Spleen (tissue), 11 donors: ENCODE measurements at regions not wholly inside any gene's neighbourhood (a gene's known extent, or its start where the extent isn't known, plus 50 kb on each side); places are given as distances from the start of the nearest gene placed in this dataset.

Source experiments
- DNase-seq: peaks from one replicate; pipeline ENCODE4 v3.0.0-alpha.2; 2020
- H3K27ac ChIP-seq, 8 donors: fragments of 200-600 bp; sonication (generic) in 7 of 8; 1 replicate in 4 of 8; 2 replicates in 4 of 8; pipeline versions ENCODE4 v1.5.0 to v1.8.0; 2016 to 2021; ENCODE audit warnings: inconsistent platforms in 4 of 8, mild to moderate bottlenecking in 4 of 8, moderate library complexity in 1 of 8
- H3K27me3 ChIP-seq, 7 donors: fragments of 200-600 bp; sonication (generic) in 6 of 7; replicated peaks in 1 of 7; 1 replicate in 4 of 7; 2 replicates in 3 of 7; pipeline versions ENCODE4 v1.5.0 to v1.8.0; 2016 to 2021; ENCODE audit warnings: inconsistent platforms in 3 of 7, mild to moderate bottlenecking in 1 of 7
- H3K36me3 ChIP-seq, 6 donors: fragments of 200-600 bp; sonication (generic) in 5 of 6; 1 replicate in 4 of 6; 2 replicates in 2 of 6; pipeline versions ENCODE4 v1.5.0 to v1.8.0; 2016 to 2021; ENCODE audit warnings: inconsistent platforms in 2 of 6
- H3K4me1 ChIP-seq, 6 donors: fragments of 200-600 bp; sonication (generic) in 5 of 6; 1 replicate in 3 of 6; 2 replicates in 3 of 6; pipeline versions ENCODE4 v1.5.0 to v1.8.0; 2016 to 2021; ENCODE audit warnings: inconsistent platforms in 3 of 6
- H3K4me3 ChIP-seq, 8 donors: fragments of 200-600 bp; sonication (generic) in 7 of 8; 1 replicate in 4 of 8; 2 replicates in 4 of 8; pipeline versions ENCODE4 v1.5.0 to v1.8.0; 2016 to 2021; ENCODE audit warnings: inconsistent platforms in 4 of 8, mild to moderate bottlenecking in 4 of 8, moderate library complexity in 2 of 8
- H3K9me3 ChIP-seq, 8 donors: fragments of 200-600 bp; sonication (generic) in 7 of 8; 1 replicate in 4 of 8; 2 replicates in 4 of 8; pipeline versions ENCODE4 v1.5.0 to v1.8.0; 2016 to 2021; ENCODE audit warnings: inconsistent platforms in 4 of 8
- CTCF ChIP-seq, 11 experiments: fragments of 200-600 bp in 7 of 11; fragments of 450-650 bp in 4 of 11; sonication (generic) in 4 of 11; IDR thresholded peaks in 8 of 11; conservative IDR thresholded peaks in 3 of 11; 1 replicate in 7 of 11; 2 replicates in 4 of 11; pipeline versions ENCODE4 v1.4.0 to v1.8.0; 2016 to 2021; ENCODE audit warnings: antibody characterized with exemption in 11 of 11, inconsistent platforms in 4 of 11, mild to moderate bottlenecking in 1 of 11
- POLR2A ChIP-seq, 3 donors: fragments of 450-650 bp; IDR thresholded peaks; one replicate each; pipeline ENCODE4 v1.5.1; 2017; ENCODE audit warnings: antibody characterized with exemption in 3 of 3, mild to moderate bottlenecking in 1 of 3
- POLR2AphosphoS5 ChIP-seq, 3 donors: sonication (generic); formaldehyde crosslinking; IDR thresholded peaks; one replicate each; pipeline ENCODE4 v1.5.1; 2017; ENCODE audit warnings: antibody characterized with exemption in 3 of 3
- WGBS, 5 donors: extraction: QIAGEN DNeasy Blood & Tissue Kit in 3 of 5; methylation state at CpG; one replicate each; pipeline versions ENCODE4 v1.1.5 to v1.1.7; 2013 to 2018; 5-methylcytosine and 5-hydroxymethylcytosine counted together
- intact Hi-C: fragments of 100-400 bp; cut with DNase I; formaldehyde crosslinking; loops from one replicate; pipeline ENCODE4 v1.15.0; 2023; ENCODE audit warnings: low total_unique reads
- donor health status: healthy with polysubstance abuse.
- donor health status: DM: no; HTN: no; CAD: no; lungs with moderate emphysema.
- donor health status: DM: no; HTN: no; CAD: no.
- donor health status: Bipolar disorder and iron deficiency.
- donor health status: healthy.
- donor health status: DM: no; HTN: no; CAD: no.
- donor health status: DM: yes; HTN: yes; CAD: no.

GRCh38 chr1:216794586-216794985 lies 71.4 kb upstream of the ESRRG start:
- no peaks in the 10 kb centered on the region for H3K27me3 ChIP-seq
- no peak for TF ChIP-seq POLR2AphosphoS5 (IDR thresholded peaks at IDR 0.05)
- TF ChIP-seq CTCF (IDR thresholded peaks at IDR 0.05 in 8 of 11, conservative IDR thresholded peaks at IDR 0.05 in 3 of 11), result no peak
- no peak for TF ChIP-seq POLR2A (IDR thresholded peaks at IDR 0.05)
- no peak for DNase-seq
- H3K27ac ChIP-seq, result no peak overlapping the region
- no peaks in the 10 kb centered on the region for H3K36me3 ChIP-seq
- intact Hi-C loops, result no loop called here
- H3K4me1 ChIP-seq, result no peaks in the 10 kb centered on the region
- H3K9me3 ChIP-seq, result no peaks in the 10 kb centered on the region
- H3K4me3 ChIP-seq, result no peak overlapping the region

- Histone ChIP-seq H3K27me3 (no peaks in the 10 kb centered on the region), H3K4me1 (no peaks in the 10 kb centered on the region), H3K36me3 (no peaks in the 10 kb centered on the region), H3K9me3 (no peaks in the 10 kb centered on the region), H3K4me3 (no peak overlapping the region), H3K27ac (no peak overlapping the region)
- TF ChIP-seq POLR2A (IDR thresholded peaks at IDR 0.05) (no peak), POLR2AphosphoS5 (IDR thresholded peaks at IDR 0.05) (no peak), CTCF (IDR thresholded peaks at IDR 0.05 in 8 of 11, conservative IDR thresholded peaks at IDR 0.05 in 3 of 11) (no peak)
- WGBS, 5 donors, result 85 to 94% (median 93%) methylated on average over 4 of the region's 4 CpGs
- no peak for DNase-seq
- intact Hi-C loops, result no loop called here
These were observed 70.7 kb upstream of the ESRRG start for GRCh38 chr1:216793973-216794372.

GRCh38 chr1:216793303-216793702 lies 70.1 kb upstream of the ESRRG start:
- Histone ChIP-seq H3K4me3 (no peak overlapping the region), H3K27ac (no peak overlapping the region), H3K27me3 (no peaks in the 10 kb centered on the region), H3K9me3 (no peaks in the 10 kb centered on the region), H3K4me1 (no peaks in the 10 kb centered on the region), H3K36me3 (no peaks in the 10 kb centered on the region)
- TF ChIP-seq POLR2AphosphoS5 (IDR thresholded peaks at IDR 0.05) (no peak), POLR2A (IDR thresholded peaks at IDR 0.05) (no peak), CTCF (IDR thresholded peaks at IDR 0.05 in 8 of 11, conservative IDR thresholded peaks at IDR 0.05 in 3 of 11) (no peak)
- no peak for DNase-seq
- intact Hi-C loops, result no loop called here

GRCh38 chr1:216788671-216789070 lies 65.4 kb upstream of the ESRRG start:
- 83 to 93% (median 86%) methylated on average over 1 of the region's 1 CpG for WGBS, 5 donors
- Histone ChIP-seq H3K27ac (no peak overlapping the region), H3K4me3 (no peak overlapping the region), H3K36me3 (no peaks in the 10 kb centered on the region), H3K27me3 (no peaks in the 10 kb centered on the region), H3K4me1 (peaks cover 0 to 5% (median 0%) of the 10 kb centered on the region in 6 donors), H3K9me3 (no peaks in the 10 kb centered on the region)
- no peak for DNase-seq
- intact Hi-C loops, result no loop called here
- TF ChIP-seq POLR2A (IDR thresholded peaks at IDR 0.05), result no peak

- H3K4me3 ChIP-seq, result peak overlapping the region in 1 of 8 donors; percentile 4
- H3K9me3 ChIP-seq, result no peaks in the 10 kb centered on the region
- peaks cover 0 to 5% (median 0%) of the 10 kb centered on the region in 6 donors for H3K4me1 ChIP-seq
- 69 to 80% (median 76%) methylated on average over 4 of the region's 4 CpGs for WGBS, 5 donors
- peak overlapping the region in 5 of 8 donors; percentile 35 to 64 (median 57) for H3K27ac ChIP-seq
- intact Hi-C loops, result no loop called here
- DNase-seq, result no peak
- no peaks in the 10 kb centered on the region for H3K27me3 ChIP-seq
- no peaks in the 10 kb centered on the region for H3K36me3 ChIP-seq
- TF ChIP-seq POLR2AphosphoS5 (IDR thresholded peaks at IDR 0.05), result peak in 1 of 3 donors; percentile 65
- TF ChIP-seq POLR2A (IDR thresholded peaks at IDR 0.05), result no peak
These were observed 62.5 kb upstream of the ESRRG start for GRCh38 chr1:216785737-216786136.
